CD4-positive, alpha-beta T cell (primary cell): ENCODE measurements at regions not wholly inside any gene's neighbourhood (a gene's known extent, or its start where the extent isn't known, plus 50 kb on each side); places are given as distances from the start of the nearest gene placed in this dataset.

Source experiments
- ATAC-seq: fragments of 200-7000 bp; cut with Tn5 transposase; one replicate; pipeline ENCODE4 v1.10.0; 2022; ENCODE audit warnings: mild to moderate bottlenecking; ENCODE audit not compliant: poor library complexity
- CTCF ChIA-PET: fragments of 350-600 bp; sonication (Branson Sonifier 250); formaldehyde crosslinking; loops from one replicate; lab custom pipeline; 2021; ENCODE audit warnings: antibody characterized with exemption, inconsistent platforms; lab: Charles Lee
- POLR2A ChIA-PET: fragments of 350-600 bp; sonication (Branson Sonifier 250); formaldehyde crosslinking; loops from one replicate; lab custom pipeline; 2021; ENCODE audit warnings: antibody characterized with exemption, inconsistent platforms; lab: Charles Lee
- DNase-seq, 14 experiments: peaks; one replicate each; pipeline ENCODE4 v3.0.0-alpha.2; 2013 to 2020; ENCODE audit warnings: mixed read lengths in 2 of 14
- H3K27ac ChIP-seq, 2 donors: one replicate each; pipeline versions ENCODE4 v1.5.1 to v1.7.0; 2013; ENCODE audit warnings: low read length in 2 of 2, low read depth in 1 of 2, mild to moderate bottlenecking in 1 of 2
- H3K27me3 ChIP-seq, 2 experiments: 1 replicate in 1 of 2; 2 replicates in 1 of 2; pipeline versions ENCODE4 v1.6.1 to v1.7.0; 2013; ENCODE audit warnings: low read length in 2 of 2, control low read depth in 1 of 2, mild to moderate bottlenecking in 1 of 2, moderate library complexity in 1 of 2; ENCODE audit not compliant: insufficient read depth in 2 of 2, control insufficient read depth in 1 of 2
- H3K36me3 ChIP-seq: one replicate; pipeline ENCODE4 v1.6.1; 2013; ENCODE audit warnings: low read length, control low read depth; ENCODE audit not compliant: insufficient read depth
- H3K4me1 ChIP-seq: one replicate; pipeline ENCODE4 v1.6.1; 2013; ENCODE audit warnings: low read length, control low read depth; ENCODE audit not compliant: insufficient read depth
- H3K4me3 ChIP-seq: one replicate; pipeline ENCODE4 v1.5.1; 2013; ENCODE audit warnings: mild to moderate bottlenecking, low read length, moderate library complexity
- H3K9me3 ChIP-seq, 2 experiments: 1 replicate in 1 of 2; 2 replicates in 1 of 2; pipeline versions ENCODE4 v1.6.1 to v1.7.0; 2013; ENCODE audit warnings: low read length in 2 of 2, mild to moderate bottlenecking in 2 of 2, control low read depth in 1 of 2, moderate library complexity in 1 of 2; ENCODE audit not compliant: control insufficient read depth in 1 of 2, insufficient read depth in 1 of 2
- H3K27ac Mint-ChIP-seq: one replicate; pipeline ENCODE4 v1.8.0; 2020; ENCODE audit warnings: mixed read lengths
- H3K27me3 Mint-ChIP-seq: one replicate; pipeline ENCODE4 v1.8.0; 2021; ENCODE audit warnings: mixed read lengths
- H3K36me3 Mint-ChIP-seq: one replicate; pipeline ENCODE4 v1.8.0; 2021; ENCODE audit warnings: low read depth, mixed read lengths
- H3K4me1 Mint-ChIP-seq: one replicate; pipeline ENCODE4 v1.8.0; 2021; ENCODE audit warnings: low read depth, mixed read lengths
- H3K4me3 Mint-ChIP-seq: one replicate; pipeline ENCODE4 v1.8.0; 2020; ENCODE audit warnings: mild to moderate bottlenecking, mixed read lengths
- H3K9me3 Mint-ChIP-seq: one replicate; pipeline ENCODE4 v1.8.0; 2020; ENCODE audit warnings: mixed read lengths
- intact Hi-C, 2 experiments: fragments of 100-400 bp; cut with DNase I in 1 of 2; cut with micrococcal nuclease in 1 of 2; formaldehyde crosslinking; loops; one replicate each; pipeline versions ENCODE4 v1.15.1 to v1.9.0; 2023 to 2025; cut with DNase I, micrococcal nuclease
- TF ChIP-seq, protein P1 (sequence below): fragments of 200-600 bp; IDR thresholded peaks from one replicate; pipeline ENCODE4 v1.8.0; 2022; ENCODE audit warnings: antibody characterized with exemption, mild to moderate bottlenecking

DNA sequence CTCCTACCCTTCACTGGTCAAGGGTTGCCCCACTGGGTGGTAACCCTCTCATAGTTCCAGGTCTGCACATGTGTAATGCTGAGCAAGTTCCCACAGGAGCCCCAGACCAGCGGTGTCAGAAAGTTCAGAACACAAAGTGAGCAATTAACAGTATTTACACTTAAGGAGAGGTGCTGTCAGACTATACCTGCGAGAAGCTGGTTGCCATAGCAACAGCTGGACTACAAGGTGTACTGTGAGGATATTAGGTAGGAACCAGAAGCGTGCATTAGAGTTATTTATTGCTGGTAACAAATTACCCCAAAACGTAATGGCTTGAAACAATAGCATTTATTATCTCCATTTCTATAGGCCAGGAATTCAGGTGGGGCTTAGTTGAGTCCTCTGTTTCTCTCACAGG lies 317.0 kb upstream of the RPS23 start:
- ChIA-PET POLR2A (no interaction called here), CTCF (no interaction called here)
- no peak for ATAC-seq
- no peaks in the 10 kb centered on the region for H3K36me3 Mint-ChIP-seq
- H3K9me3 ChIP-seq: no peaks in the 10 kb centered on the region
- no peak overlapping the region for H3K4me3 ChIP-seq
- no peak overlapping the region for H3K27ac ChIP-seq
- H3K4me3 Mint-ChIP-seq: no peak overlapping the region
- TF ChIP-seq, protein P1, sequence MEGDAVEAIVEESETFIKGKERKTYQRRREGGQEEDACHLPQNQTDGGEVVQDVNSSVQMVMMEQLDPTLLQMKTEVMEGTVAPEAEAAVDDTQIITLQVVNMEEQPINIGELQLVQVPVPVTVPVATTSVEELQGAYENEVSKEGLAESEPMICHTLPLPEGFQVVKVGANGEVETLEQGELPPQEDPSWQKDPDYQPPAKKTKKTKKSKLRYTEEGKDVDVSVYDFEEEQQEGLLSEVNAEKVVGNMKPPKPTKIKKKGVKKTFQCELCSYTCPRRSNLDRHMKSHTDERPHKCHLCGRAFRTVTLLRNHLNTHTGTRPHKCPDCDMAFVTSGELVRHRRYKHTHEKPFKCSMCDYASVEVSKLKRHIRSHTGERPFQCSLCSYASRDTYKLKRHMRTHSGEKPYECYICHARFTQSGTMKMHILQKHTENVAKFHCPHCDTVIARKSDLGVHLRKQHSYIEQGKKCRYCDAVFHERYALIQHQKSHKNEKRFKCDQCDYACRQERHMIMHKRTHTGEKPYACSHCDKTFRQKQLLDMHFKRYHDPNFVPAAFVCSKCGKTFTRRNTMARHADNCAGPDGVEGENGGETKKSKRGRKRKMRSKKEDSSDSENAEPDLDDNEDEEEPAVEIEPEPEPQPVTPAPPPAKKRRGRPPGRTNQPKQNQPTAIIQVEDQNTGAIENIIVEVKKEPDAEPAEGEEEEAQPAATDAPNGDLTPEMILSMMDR: no peak
- H3K27me3 Mint-ChIP-seq: no peaks in the 10 kb centered on the region
- H3K9me3 Mint-ChIP-seq: peaks cover 4% of the 10 kb centered on the region
- H3K27ac Mint-ChIP-seq: no peak overlapping the region
- no peaks in the 10 kb centered on the region for H3K4me1 ChIP-seq
- H3K27me3 ChIP-seq: peaks cover 0 to 3% of the 10 kb centered on the region in 2 experiments
- no peaks in the 10 kb centered on the region for H3K4me1 Mint-ChIP-seq
- no peaks in the 10 kb centered on the region for H3K36me3 ChIP-seq
- DNase-seq: no peak
- intact Hi-C loops: no loop called here

DNA sequence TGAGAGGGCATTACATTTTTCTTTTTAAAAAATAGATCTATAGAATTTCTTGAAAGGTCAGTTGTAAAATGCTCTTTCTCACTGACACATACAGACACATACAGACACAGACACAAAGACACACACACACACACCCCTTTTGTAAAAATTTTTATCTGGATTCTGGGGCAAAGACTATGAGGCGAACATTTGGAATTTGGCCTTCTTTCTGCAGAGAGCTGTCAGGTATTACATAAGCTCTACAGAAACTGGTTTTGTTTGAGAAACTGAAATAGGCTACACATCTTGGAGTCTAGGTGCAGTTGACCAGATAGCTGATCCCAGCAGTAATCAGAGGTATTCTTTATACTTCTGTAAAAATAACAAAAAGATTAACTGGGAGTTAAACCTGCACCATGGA lies 315.9 kb upstream of the RPS23 start:
- H3K27me3 Mint-ChIP-seq: no peaks in the 10 kb centered on the region
- no peak overlapping the region for H3K4me3 Mint-ChIP-seq
- no peaks in the 10 kb centered on the region for H3K4me1 Mint-ChIP-seq
- Histone ChIP-seq H3K36me3 (no peaks in the 10 kb centered on the region), H3K4me1 (no peaks in the 10 kb centered on the region), H3K4me3 (no peak overlapping the region), H3K27me3 (peaks cover 0 to 3% of the 10 kb centered on the region in 2 experiments), H3K27ac (no peak overlapping the region), H3K9me3 (no peaks in the 10 kb centered on the region)
- intact Hi-C loops: no loop called here
- ChIA-PET CTCF (no interaction called here), POLR2A (no interaction called here)
- H3K9me3 Mint-ChIP-seq: peaks cover 4% of the 10 kb centered on the region
- H3K36me3 Mint-ChIP-seq: no peaks in the 10 kb centered on the region
- no peak for DNase-seq
- no peak overlapping the region for H3K27ac Mint-ChIP-seq
- no peak for ATAC-seq
- TF ChIP-seq, protein P1: no peak

DNA sequence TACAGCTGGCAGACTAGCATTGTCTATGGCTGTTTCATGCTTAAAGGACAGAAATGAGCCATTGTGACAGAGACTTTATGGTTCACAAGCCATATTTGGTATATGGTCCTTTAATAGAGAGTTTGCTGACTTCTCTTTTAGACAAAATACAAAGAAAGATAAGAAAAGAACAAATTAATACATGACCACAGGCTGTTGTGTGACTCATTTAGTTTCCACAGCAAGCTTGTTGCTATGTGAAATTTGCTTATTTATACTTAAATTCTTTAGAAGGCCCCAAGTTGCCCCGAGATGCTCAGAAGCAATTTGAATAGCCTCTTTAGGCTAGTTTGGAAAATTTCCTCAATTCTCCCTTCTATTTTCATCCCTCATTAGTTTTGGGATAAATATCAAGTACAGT lies 315.3 kb upstream of the RPS23 start:
- DNase-seq (no peak), ATAC-seq (no peak)
- no peaks in the 10 kb centered on the region for H3K4me1 ChIP-seq
- no peak overlapping the region for H3K4me3 Mint-ChIP-seq
- H3K4me1 Mint-ChIP-seq: no peaks in the 10 kb centered on the region
- H3K36me3 ChIP-seq: no peaks in the 10 kb centered on the region
- no peaks in the 10 kb centered on the region for H3K36me3 Mint-ChIP-seq
- peaks cover 4% of the 10 kb centered on the region for H3K9me3 Mint-ChIP-seq
- TF ChIP-seq, protein P1: no peak
- H3K9me3 ChIP-seq: no peaks in the 10 kb centered on the region
- intact Hi-C loops: no loop called here
- H3K27me3 Mint-ChIP-seq: no peaks in the 10 kb centered on the region
- ChIA-PET POLR2A (no interaction called here), CTCF (no interaction called here)
- peaks cover 0 to 3% of the 10 kb centered on the region in 2 experiments for H3K27me3 ChIP-seq
- no peak overlapping the region for H3K4me3 ChIP-seq
- H3K27ac ChIP-seq: no peak overlapping the region
- H3K27ac Mint-ChIP-seq: no peak overlapping the region
